Astrocyte of the cerebellum (primary cell): ENCODE measurements at regions not wholly inside any gene's neighbourhood (a gene's known extent, or its start where the extent isn't known, plus 50 kb on each side); places are given as distances from the start of the nearest gene placed in this dataset.

Source experiments
- DNase-seq: peaks from one replicate; pipeline ENCODE4 v3.0.0-alpha.2; 2011; ENCODE audit warnings: low read depth
- H3K4me3 ChIP-seq: 2 replicates; pipeline ENCODE4 v1.5.1; 2011; ENCODE audit warnings: mild to moderate bottlenecking, low read depth, low read length, moderate library complexity
- in situ Hi-C: cut with HindIII; loops from 2 replicates; pipeline ENCODE4 v1.10.0; 2017; ENCODE audit warnings: low sequenced_read_pairs
- TF ChIP-seq, protein P1 (sequence below): IDR thresholded peaks from 2 replicates; pipeline ENCODE4 v1.5.1; 2012; ENCODE audit warnings: low read length, low read depth, moderate library complexity, mild to moderate bottlenecking; ENCODE audit errors: missing control alignments

DNA sequence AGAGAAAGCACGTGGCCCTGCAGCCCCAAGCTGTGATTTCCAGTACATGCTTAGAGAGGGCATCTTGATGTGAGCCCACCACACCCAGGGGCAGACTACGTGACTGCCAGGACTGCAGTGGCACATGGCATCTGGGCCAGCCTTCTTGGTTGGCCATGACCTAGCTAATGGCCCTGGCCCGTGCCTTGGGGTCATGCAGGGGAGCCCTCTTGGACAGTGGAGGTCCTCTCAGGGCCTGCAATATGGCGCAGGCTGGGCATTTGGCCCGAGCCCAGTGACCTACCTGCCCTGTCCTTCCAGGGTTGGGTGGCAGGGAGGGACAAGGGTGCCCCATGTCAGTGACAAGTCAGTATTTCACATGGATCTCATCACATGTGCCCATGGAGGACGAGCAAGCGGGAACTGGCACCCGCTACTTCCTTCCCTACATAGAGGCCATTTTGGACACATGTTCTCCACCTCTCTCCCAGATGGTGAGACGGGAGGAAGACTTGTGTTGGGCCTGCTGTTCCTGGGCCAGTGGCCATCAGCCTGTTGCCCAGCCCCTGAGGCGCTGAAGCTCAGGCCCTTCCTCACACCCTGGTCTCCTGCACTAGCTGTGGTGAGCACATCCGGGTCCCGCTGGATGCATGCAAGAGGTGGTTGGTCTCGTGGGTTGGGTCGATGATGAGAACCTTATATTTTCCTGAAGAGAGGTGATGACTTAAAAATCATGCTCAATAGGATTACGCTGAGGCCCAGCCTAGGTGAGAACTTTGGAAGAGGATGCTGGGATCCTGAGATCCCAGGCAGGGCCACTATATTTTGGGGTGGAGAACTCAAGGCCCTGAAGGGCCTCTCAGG lies 195.6 kb downstream of the UBE3A start:
- DNase-seq, result no peak
- H3K4me3 ChIP-seq, result no peak overlapping the region
- TF ChIP-seq, protein P1, sequence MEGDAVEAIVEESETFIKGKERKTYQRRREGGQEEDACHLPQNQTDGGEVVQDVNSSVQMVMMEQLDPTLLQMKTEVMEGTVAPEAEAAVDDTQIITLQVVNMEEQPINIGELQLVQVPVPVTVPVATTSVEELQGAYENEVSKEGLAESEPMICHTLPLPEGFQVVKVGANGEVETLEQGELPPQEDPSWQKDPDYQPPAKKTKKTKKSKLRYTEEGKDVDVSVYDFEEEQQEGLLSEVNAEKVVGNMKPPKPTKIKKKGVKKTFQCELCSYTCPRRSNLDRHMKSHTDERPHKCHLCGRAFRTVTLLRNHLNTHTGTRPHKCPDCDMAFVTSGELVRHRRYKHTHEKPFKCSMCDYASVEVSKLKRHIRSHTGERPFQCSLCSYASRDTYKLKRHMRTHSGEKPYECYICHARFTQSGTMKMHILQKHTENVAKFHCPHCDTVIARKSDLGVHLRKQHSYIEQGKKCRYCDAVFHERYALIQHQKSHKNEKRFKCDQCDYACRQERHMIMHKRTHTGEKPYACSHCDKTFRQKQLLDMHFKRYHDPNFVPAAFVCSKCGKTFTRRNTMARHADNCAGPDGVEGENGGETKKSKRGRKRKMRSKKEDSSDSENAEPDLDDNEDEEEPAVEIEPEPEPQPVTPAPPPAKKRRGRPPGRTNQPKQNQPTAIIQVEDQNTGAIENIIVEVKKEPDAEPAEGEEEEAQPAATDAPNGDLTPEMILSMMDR, result no peak
- in situ Hi-C loops, result no loop called here

DNA sequence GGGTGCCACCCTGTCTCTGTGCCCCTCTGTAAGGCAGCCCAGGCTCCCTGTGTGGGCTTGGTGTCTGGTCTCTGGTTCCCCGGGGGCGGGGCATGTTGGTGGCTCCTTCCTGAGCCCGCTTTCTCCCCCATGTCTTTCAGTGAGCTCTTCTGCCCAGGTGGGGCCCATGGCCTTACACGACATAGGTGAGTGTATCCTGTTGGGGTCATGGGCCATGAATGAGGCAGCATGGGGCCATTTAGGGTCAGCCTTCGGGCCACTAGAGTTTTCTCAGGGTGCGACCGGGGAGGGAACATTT lies 195.1 kb downstream of the UBE3A start:
- H3K4me3 ChIP-seq, result no peak overlapping the region
- no peak for DNase-seq
- TF ChIP-seq, protein P1, result no peak
- in situ Hi-C loops, result no loop called here

DNA sequence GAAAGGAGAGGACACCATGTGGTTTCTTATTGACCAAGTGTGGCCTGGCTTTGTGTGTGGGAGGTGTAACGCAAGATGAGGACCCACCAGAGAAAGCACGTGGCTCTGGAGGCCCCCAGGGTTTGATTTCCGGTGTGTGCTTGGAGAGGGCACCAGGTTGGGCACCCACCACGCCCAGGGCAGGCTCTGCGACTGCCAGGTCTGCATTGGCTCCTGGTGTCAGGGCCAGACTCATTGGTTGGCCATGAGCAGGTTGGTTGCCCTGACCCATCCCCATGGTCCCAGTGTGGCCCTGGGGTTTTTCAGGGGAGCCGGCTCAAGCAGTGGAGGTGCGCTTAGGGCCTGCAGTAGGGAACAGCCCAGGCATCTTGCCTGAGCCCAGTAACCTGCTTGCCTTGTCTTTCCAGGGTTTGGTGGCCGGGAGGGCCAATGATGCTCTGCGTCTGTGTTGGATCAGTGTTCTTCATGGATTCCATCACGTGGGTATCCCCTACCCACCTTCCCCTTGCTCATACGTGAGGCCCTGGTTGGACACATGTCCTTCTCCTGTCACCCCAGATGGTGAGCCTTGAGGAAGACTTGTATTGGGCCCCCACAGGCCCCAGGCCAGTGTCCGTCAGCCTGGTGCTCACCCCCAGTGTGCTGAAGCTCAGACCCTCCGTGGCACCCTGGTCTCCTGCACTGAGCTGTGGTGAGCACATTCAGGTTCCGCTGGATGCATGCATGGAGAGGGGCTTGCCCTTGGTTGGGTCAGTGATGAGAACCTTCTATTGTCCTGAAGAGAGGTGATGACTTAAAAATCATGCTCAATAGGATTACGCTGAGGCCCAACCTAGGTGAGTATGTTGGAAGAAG lies 193.9 kb downstream of the UBE3A start:
- in situ Hi-C loops, result no loop called here
- DNase-seq, result no peak
- TF ChIP-seq, protein P1, result no peak
- H3K4me3 ChIP-seq, result no peak overlapping the region

DNA sequence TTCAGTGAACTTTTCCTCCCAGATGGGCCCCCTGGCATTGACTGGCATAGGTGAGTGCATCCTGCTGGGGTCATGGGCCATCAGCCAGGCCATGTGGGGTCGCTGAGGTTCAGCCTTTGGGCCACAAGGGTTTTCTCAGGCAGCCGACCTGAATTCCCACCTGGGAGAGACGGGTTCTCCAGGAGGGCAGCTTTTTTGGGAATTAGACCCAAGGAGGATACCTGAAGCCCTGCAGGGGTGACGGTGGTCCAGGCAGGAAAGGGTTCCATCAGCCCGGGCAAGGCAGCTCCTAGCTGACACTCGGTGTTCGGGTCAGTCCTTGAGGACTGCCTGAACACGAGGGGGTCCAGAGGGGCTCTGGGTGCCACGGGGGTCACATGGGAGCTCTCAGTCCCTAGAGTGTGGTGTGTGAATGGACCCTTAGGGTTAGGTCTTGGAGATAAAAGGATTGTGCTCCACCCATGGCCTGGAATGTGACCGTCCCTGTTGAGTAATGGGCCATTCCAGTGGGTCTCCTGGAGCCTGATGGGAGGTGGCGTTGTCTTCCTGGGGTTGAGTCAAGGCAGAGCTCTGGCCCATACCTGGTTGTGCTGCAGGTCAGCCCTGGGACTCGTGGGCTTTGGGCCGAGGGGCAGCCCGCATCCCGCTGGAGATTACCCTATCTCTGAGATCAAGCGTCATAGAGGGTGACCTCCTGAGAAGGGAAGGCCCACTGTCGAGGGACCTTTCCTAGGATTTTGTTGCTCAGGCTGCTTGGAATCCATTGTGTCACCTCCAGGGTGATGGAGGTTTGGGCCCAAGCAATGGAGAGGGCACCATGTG lies 192.8 kb downstream of the UBE3A start:
- in situ Hi-C loops, result no loop called here
- no peak overlapping the region for H3K4me3 ChIP-seq
- TF ChIP-seq, protein P1, result no peak
- DNase-seq, result no peak

DNA sequence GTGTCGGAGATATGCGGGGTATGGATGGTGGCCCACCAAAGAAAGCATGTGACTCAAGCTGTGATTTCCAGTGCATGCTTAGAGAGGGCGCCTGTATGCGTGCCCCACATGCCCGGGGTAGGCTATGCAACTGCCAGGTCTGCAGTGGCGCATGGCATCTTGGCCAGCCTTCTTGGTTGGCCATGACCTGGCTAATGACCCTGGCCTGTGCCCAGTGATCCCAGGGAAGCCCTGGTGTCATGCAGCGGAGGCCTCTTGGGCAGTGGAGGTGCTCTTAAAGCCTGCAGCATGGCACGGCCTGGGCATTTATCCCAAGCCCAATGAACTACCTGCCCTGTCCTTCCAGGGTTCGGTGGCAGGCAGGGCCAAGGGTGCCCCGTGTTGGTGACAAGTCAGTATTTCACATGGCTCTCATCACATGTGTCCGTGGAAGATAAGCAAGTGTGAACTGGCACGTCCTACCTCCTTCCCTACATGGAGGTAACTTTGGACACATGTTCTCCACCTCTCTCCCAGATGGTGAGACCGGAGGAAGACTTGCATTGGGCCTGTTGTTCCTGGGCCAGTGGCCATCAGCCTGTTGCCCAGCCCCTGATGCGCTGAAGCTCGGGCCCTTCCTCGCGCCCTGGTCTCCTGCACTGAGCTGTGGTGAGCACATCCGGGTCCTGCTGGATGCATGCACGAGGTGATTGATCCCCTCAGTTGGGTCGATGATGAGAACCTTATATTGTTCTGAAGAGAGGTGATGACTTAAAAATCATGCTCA lies 192.0 kb downstream of the UBE3A start:
- in situ Hi-C loops, result no loop called here
- TF ChIP-seq, protein P1, result no peak
- DNase-seq, result no peak
- no peak overlapping the region for H3K4me3 ChIP-seq
